NCI-H1436 (cell line): ENCODE measurements at regions not wholly inside any gene's neighbourhood (a gene's known extent, or its start where the extent isn't known, plus 50 kb on each side); places are given as distances from the start of the nearest gene placed in this dataset.

Experiments
- DNase-seq: peaks from one replicate; lab custom pipeline; 2025; lab: John Stamatoyannopoulos, UW

- no peak for DNase-seq
Observed at GRCh38 chr7:113460067-113460466, 341.7 kb upstream of the SMIM30 start.

GRCh38 chr7:113456533-113456932 is 338.2 kb upstream of the SMIM30 start:
- no peak for DNase-seq

GRCh38 chr7:113454597-113455169 is 336.3 kb upstream of the SMIM30 start:
- no peak for DNase-seq

- no peak for DNase-seq
Observed at GRCh38 chr7:113452245-113452644, 333.9 kb upstream of the SMIM30 start.

- DNase-seq, result no peak
Observed at GRCh38 chr7:113446791-113447190, 328.4 kb upstream of the SMIM30 start.

GRCh38 chr7:113446391-113446790 is 328.0 kb upstream of the SMIM30 start:
- DNase-seq, result no peak

GRCh38 chr7:113444261-113444660 is 325.9 kb upstream of the SMIM30 start:
- DNase-seq, result no peak

GRCh38 chr7:113440173-113440572 is 321.8 kb upstream of the SMIM30 start:
- DNase-seq, result no peak

GRCh38 chr7:113431406-113431805 is 313.1 kb upstream of the SMIM30 start:
- DNase-seq, result no peak

- no peak for DNase-seq
Observed at GRCh38 chr7:113424185-113424817, 305.9 kb upstream of the SMIM30 start.

GRCh38 chr7:113421696-113422330 is 303.5 kb upstream of the SMIM30 start:
- DNase-seq, result peak; percentile 88

- no peak for DNase-seq
Observed at GRCh38 chr7:113414401-113415035, 296.2 kb upstream of the SMIM30 start.

- DNase-seq, result no peak
Observed at GRCh38 chr7:113412410-113412809, 294.1 kb upstream of the SMIM30 start.

- DNase-seq, result no peak
Observed at GRCh38 chr7:113410796-113411195, 292.4 kb upstream of the SMIM30 start.

- DNase-seq, result no peak
Observed at GRCh38 chr7:113408999-113409398, 290.6 kb upstream of the SMIM30 start.

GRCh38 chr7:113405296-113406056 is 287.1 kb upstream of the SMIM30 start:
- DNase-seq, result no peak

- DNase-seq, result peak; percentile 25
Observed at GRCh38 chr7:113404245-113404644, 285.9 kb upstream of the SMIM30 start.

- no peak for DNase-seq
Observed at GRCh38 chr7:113402482-113402881, 284.1 kb upstream of the SMIM30 start.

- no peak for DNase-seq
Observed at GRCh38 chr7:113402005-113402404, 283.7 kb upstream of the SMIM30 start.

GRCh38 chr7:113394856-113395255 is 276.5 kb upstream of the SMIM30 start:
- no peak for DNase-seq

GRCh38 chr7:113392841-113393540 is 274.6 kb upstream of the SMIM30 start:
- DNase-seq, result peak; percentile 25

- DNase-seq, result no peak
Observed at GRCh38 chr7:113392421-113392820, 274.1 kb upstream of the SMIM30 start.
